NCI-H226 (cell line): ENCODE measurements at regions not wholly inside any gene's neighbourhood (a gene's known extent, or its start where the extent isn't known, plus 50 kb on each side); places are given as distances from the start of the nearest gene placed in this dataset.

Source experiments
- DNase-seq: peaks from one replicate; pipeline ENCODE4 v3.0.0-alpha.2; 2015

DNA sequence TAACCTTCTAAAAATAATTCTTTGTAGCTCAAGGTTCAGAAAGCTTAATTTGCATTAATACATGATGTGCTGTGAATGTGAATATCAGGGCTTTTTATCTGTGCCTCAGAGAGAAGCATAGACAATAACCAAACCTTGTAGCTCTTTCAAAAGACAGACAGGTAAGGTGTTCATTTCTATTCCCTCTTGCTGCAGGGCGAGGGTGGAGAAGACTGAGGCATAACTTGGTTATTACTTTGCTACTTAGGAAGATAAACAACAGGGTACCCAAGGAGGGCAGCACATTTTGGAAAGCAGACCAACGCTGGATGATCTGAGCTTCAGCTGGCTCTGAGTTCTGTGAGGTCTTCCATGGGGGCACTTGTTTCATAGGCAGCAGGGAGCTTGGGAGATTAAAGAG is 408.6 kb upstream of the RARB start:
- no peak for DNase-seq

- DNase-seq: no peak
These were observed 406.2 kb upstream of the RARB start for GRCh38 chr3:25021816-25022215.

GRCh38 chr3:25023876-25024275 is 404.2 kb upstream of the RARB start:
- DNase-seq: no peak

GRCh38 chr3:25025236-25025635 is 402.8 kb upstream of the RARB start:
- no peak for DNase-seq

DNA sequence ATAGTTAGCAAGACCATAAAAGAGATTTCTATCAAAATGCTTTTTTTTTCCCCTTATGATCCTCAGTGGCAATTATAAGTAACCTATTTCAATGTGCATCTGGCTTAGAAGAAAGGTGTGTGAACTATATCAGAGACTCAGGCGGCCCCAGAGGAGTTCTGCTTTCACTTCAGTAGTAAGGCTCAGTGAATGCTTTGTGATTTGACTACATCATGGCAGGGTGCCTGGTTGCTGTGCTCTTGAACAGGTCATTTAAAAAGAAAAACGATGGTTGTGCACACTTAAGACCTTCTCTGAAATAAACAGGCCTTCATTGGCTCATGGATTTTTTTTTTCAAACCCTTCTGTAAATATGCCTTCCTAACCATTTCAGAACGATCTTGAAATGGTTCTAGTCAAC is 400.4 kb upstream of the RARB start:
- no peak for DNase-seq

- DNase-seq: no peak
These were observed 398.2 kb upstream of the RARB start for GRCh38 chr3:25029820-25030219.

- no peak for DNase-seq
These were observed 395.7 kb upstream of the RARB start for GRCh38 chr3:25032344-25032743.

GRCh38 chr3:25033407-25034029 is 394.5 kb upstream of the RARB start:
- DNase-seq: no peak

DNA sequence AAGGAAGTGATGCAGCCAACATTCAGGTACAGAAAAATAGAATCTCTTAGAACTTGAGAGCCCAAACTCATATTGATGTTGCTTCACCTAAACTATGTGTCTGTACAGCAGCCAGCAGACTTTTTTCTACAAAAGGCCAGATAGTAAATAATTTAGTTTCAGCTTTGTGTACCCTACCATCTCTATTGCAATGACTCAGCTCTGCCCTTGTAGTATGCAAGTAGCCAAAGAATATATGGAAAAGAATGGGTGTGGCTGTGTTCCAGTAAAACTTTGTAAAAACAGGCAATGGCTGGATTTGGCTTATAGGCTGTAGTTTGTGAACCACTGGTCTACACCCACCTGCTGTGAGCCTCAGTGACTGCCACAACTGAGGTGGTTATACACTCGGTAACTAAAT is 392.5 kb upstream of the RARB start:
- DNase-seq: no peak

DNA sequence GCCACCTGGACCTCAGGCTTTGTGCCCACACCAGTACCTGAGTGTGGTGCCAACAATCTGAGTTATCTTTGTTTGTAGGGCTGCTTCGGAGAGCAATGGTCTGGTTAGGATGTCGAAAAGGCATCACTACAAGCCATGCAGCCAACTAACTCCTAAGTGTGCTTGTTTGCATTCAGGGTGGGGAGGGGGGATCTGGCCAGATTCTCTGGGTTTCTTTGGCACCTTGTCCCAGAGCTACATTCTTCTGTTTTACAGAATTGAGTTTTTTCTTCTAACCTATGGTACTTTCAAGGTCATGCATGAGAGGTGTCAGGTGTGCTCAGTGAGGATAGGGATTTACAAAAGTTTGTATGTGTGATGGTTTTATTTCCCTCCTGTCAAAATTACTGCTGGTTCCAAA is 391.4 kb upstream of the RARB start:
- no peak for DNase-seq

- no peak for DNase-seq
These were observed 391.0 kb upstream of the RARB start for GRCh38 chr3:25037049-25037547.

GRCh38 chr3:25038271-25038670 is 389.8 kb upstream of the RARB start:
- DNase-seq: no peak

GRCh38 chr3:25038922-25039321 is 389.1 kb upstream of the RARB start:
- DNase-seq: no peak

GRCh38 chr3:25040748-25041147 is 387.3 kb upstream of the RARB start:
- DNase-seq: no peak

- no peak for DNase-seq
These were observed 386.0 kb upstream of the RARB start for GRCh38 chr3:25041871-25042584.

DNA sequence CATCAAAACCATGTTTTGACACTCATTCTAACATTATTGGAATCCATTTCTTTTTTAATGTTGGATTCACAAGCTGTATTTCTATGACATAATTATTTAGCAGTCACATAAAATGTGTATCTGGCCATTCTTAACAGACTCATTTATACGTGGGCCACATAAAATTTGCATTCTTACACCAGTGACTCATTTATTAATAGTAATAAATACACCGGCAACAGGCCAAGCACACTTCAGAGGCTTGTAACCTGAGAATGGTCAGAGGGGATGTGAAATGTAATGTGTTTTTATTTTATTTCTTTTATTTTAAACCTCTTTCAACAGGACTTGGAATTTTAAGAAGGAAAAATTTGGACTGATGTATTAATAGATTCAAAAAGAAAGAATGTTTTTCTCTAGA is 384.9 kb upstream of the RARB start:
- no peak for DNase-seq

GRCh38 chr3:25043749-25044148 is 384.3 kb upstream of the RARB start:
- no peak for DNase-seq

DNA sequence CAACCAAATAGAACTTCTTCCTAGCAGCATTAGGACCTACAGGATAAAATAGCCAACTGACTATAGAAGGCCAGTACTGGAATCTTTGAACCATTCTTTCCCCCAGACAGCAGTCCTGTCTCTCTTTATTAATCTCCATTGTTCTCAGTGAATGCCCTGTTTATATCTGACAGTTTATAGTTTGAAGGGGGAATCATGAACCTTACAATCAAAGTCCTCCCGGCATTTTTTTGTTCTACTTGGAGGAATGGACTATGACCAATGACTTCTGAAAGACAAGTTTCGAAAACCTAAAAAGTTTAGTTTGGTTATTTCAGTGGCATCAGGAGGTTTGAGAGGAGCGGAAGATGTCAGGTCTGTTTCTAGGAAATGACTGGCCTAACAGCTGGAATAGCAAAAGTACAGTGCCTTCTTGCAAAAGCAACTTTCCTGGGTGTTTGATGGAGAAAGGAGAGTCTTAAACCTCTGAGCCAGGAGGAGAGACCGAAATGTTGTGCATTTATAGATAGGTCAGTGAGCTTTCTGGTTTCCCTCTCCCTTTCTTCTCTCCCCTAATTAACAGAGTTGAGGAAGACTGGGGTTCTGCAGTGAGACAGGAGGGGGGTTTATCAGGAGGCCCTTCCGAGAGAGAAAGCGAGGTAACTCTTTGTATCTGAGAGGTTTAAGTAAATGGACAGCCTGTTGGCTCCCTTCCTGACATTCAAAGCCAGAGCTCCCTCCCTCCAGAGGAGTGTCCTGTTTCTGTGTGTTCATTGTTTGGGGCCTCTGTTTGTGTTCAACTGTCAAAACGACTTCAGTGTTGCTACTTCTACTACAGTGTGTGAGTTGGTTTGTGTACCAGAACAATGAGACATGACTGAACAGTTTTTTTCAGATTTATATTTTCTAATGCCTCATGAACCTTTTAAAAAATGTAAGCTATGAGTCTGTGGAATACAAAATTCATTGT is 383.0 kb upstream of the RARB start:
- DNase-seq: no peak

DNA sequence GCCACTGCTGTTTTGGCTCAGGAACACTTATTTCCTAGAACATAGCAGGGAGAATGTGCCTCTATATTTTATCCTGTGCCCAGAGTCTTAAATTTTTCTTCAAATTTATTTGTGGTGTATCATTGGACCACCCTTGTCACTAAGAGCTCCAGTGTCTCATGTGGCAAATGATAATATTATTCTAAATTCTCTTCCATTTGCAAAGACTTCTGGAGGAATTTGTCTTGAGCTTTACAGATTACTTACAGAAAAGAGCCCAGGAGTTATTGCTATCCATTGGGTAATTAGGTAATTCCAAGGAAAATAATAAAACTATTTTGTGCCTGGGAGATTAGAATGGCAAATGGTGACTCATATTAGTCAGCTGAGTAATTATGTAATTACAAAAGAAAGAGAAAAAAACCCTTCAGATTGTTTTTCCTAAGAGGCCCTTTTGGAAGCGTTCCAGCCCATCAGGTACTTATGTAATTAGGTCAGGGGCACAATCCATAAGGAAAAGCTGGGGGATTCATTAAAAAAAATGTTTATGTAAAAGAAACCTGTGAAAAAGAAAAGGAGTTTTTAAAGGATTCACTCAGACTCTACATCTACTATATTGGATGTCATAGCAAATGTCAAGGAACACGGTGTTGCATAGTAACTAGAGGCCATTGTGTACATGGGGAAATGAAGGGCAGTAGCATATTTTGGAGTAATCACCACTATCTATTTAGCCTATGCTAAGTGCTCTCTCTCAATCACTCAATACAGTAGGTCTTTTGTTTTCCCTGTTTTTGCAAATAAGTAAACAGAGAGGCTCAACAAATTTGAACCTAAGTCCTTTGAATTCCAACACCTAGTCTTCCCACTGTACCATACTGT is 380.9 kb upstream of the RARB start:
- DNase-seq: no peak

DNA sequence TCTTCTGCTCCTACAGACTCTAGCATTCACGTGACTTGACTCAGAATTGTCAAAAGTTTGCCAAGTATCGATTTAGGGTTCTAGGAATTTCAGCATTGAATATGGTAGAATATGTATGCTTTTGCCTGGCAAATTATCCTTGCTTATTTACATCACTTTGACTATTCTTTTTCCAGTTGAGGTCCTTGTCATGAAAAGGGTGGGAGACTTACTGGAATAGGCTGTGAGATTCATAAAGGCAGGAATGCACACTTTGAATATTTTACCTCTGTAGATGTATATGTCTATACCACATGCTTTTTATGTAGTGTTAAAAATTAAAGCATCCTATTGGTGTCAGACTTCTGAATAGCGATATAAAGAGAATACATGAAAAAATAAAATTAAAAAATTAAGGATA is 378.8 kb upstream of the RARB start:
- DNase-seq: no peak

GRCh38 chr3:25053360-25053759 is 374.7 kb upstream of the RARB start:
- no peak for DNase-seq

GRCh38 chr3:25056036-25056755 is 371.9 kb upstream of the RARB start:
- DNase-seq: no peak
